Urinary bladder (tissue), 3 donors: ENCODE measurements at regions not wholly inside any gene's neighbourhood (a gene's known extent, or its start where the extent isn't known, plus 50 kb on each side); places are given as distances from the start of the nearest gene placed in this dataset.

Experiments
- DNase-seq: peaks from one replicate; pipeline ENCODE4 v3.0.0-alpha.2; 2015; ENCODE audit errors: extremely low spot score
- H3K27ac ChIP-seq: one replicate; pipeline ENCODE4 v1.5.1; 2013; ENCODE audit warnings: low read depth, mild to moderate bottlenecking, moderate library complexity
- H3K36me3 ChIP-seq: one replicate; pipeline ENCODE4 v1.6.1; 2013; ENCODE audit warnings: mild to moderate bottlenecking, moderate library complexity; ENCODE audit not compliant: insufficient read depth
- H3K4me1 ChIP-seq: one replicate; pipeline ENCODE4 v1.6.1; 2013; ENCODE audit warnings: mild to moderate bottlenecking, moderate library complexity; ENCODE audit not compliant: insufficient read depth
- H3K4me3 ChIP-seq: one replicate; pipeline ENCODE4 v1.5.1; 2013; ENCODE audit warnings: low read depth, low read length
- whole genome bisulfite sequencing: extraction: QIAGEN DNeasy Blood & Tissue Kit; methylation state at CpG from one replicate; pipeline ENCODE4 v1.1.7; 2013; 5-methylcytosine and 5-hydroxymethylcytosine counted together
- donor health status: healthy with polysubstance abuse.
- donor health status: healthy.

GRCh38 chr10:2955064-2955463, 112.3 kb upstream of the PFKP start:
- whole genome bisulfite sequencing: 87% methylated on average over 1 of the region's 1 CpG
- Histone ChIP-seq H3K36me3 (no peaks in the 10 kb centered on the region), H3K4me1 (no peaks in the 10 kb centered on the region), H3K27ac (no peak overlapping the region), H3K4me3 (no peak overlapping the region)
- DNase-seq: no peak

GRCh38 chr10:2953495-2953894, 113.9 kb upstream of the PFKP start:
- no peak overlapping the region for H3K4me3 ChIP-seq
- no peaks in the 10 kb centered on the region for H3K4me1 ChIP-seq
- H3K36me3 ChIP-seq: no peaks in the 10 kb centered on the region
- 69% methylated on average over 2 of the region's 2 CpGs for WGBS
- no peak for DNase-seq
- H3K27ac ChIP-seq: no peak overlapping the region

GRCh38 chr10:2951235-2951835, 116.0 kb upstream of the PFKP start:
- Histone ChIP-seq H3K36me3 (no peaks in the 10 kb centered on the region), H3K4me1 (no peaks in the 10 kb centered on the region), H3K4me3 (no peak overlapping the region), H3K27ac (no peak overlapping the region)
- 88% methylated on average over 10 of the region's 10 CpGs for WGBS
- no peak for DNase-seq

GRCh38 chr10:2950546-2950945, 116.8 kb upstream of the PFKP start:
- WGBS: 83% methylated on average over 5 of the region's 5 CpGs

GRCh38 chr10:2949948-2950354, 117.4 kb upstream of the PFKP start:
- no peak overlapping the region for H3K27ac ChIP-seq
- DNase-seq: no peak
- no peak overlapping the region for H3K4me3 ChIP-seq
- 86% methylated on average over 20 of the region's 20 CpGs for WGBS
- no peaks in the 10 kb centered on the region for H3K36me3 ChIP-seq
- H3K4me1 ChIP-seq: no peaks in the 10 kb centered on the region

More at GRCh38 chr10:2950546-2950945, 116.8 kb upstream of the PFKP start:
- Histone ChIP-seq H3K36me3 (no peaks in the 10 kb centered on the region), H3K4me1 (no peaks in the 10 kb centered on the region), H3K4me3 (no peak overlapping the region), H3K27ac (no peak overlapping the region)
- no peak for DNase-seq

GRCh38 chr10:2949221-2949947, 118.0 kb upstream of the PFKP start:
- H3K4me3 ChIP-seq: no peak overlapping the region
- 73% methylated on average over 12 of the region's 12 CpGs for WGBS
- no peak for DNase-seq
- no peaks in the 10 kb centered on the region for H3K4me1 ChIP-seq
- no peaks in the 10 kb centered on the region for H3K36me3 ChIP-seq
- H3K27ac ChIP-seq: no peak overlapping the region

- no peak overlapping the region for H3K27ac ChIP-seq
- no peaks in the 10 kb centered on the region for H3K4me1 ChIP-seq
- 88% methylated on average over 1 of the region's 1 CpG for WGBS
- H3K36me3 ChIP-seq: no peaks in the 10 kb centered on the region
- no peak for DNase-seq
- no peak overlapping the region for H3K4me3 ChIP-seq
Observed at GRCh38 chr10:2948127-2948854, 119.1 kb upstream of the PFKP start.

GRCh38 chr10:2944788-2945187, 122.6 kb upstream of the PFKP start:
- Histone ChIP-seq H3K4me1 (no peaks in the 10 kb centered on the region), H3K36me3 (no peaks in the 10 kb centered on the region), H3K4me3 (no peak overlapping the region), H3K27ac (no peak overlapping the region)
- WGBS: 88% methylated on average over 5 of the region's 5 CpGs
- DNase-seq: no peak

- WGBS: 85% methylated on average over 7 of the region's 7 CpGs
- no peaks in the 10 kb centered on the region for H3K36me3 ChIP-seq
- H3K4me3 ChIP-seq: no peak overlapping the region
- no peaks in the 10 kb centered on the region for H3K4me1 ChIP-seq
- H3K27ac ChIP-seq: no peak overlapping the region
- no peak for DNase-seq
Observed at GRCh38 chr10:2943932-2944614, 123.3 kb upstream of the PFKP start.

GRCh38 chr10:2942938-2943337, 124.4 kb upstream of the PFKP start:
- Histone ChIP-seq H3K27ac (no peak overlapping the region), H3K36me3 (no peaks in the 10 kb centered on the region), H3K4me3 (no peak overlapping the region), H3K4me1 (no peaks in the 10 kb centered on the region)
- WGBS: 26% methylated on average over 3 of the region's 3 CpGs
- DNase-seq: no peak

- DNase-seq: no peak
- 65% methylated on average over 3 of the region's 3 CpGs for WGBS
- Histone ChIP-seq H3K36me3 (no peaks in the 10 kb centered on the region), H3K4me3 (no peak overlapping the region), H3K4me1 (no peaks in the 10 kb centered on the region), H3K27ac (no peak overlapping the region)
Observed at GRCh38 chr10:2938869-2939268, 128.5 kb upstream of the PFKP start.

- Histone ChIP-seq H3K36me3 (no peaks in the 10 kb centered on the region), H3K4me3 (no peak overlapping the region), H3K4me1 (no peaks in the 10 kb centered on the region), H3K27ac (no peak overlapping the region)
- DNase-seq: no peak
- 27% methylated on average over 6 of the region's 6 CpGs for WGBS
Observed at GRCh38 chr10:2936816-2937215, 130.5 kb upstream of the PFKP start.

GRCh38 chr10:2935647-2936386, 131.5 kb upstream of the PFKP start:
- no peak overlapping the region for H3K27ac ChIP-seq
- no peaks in the 10 kb centered on the region for H3K4me1 ChIP-seq
- H3K36me3 ChIP-seq: no peaks in the 10 kb centered on the region
- 86% methylated on average over 39 of the region's 39 CpGs for WGBS
- H3K4me3 ChIP-seq: no peak overlapping the region
- no peak for DNase-seq
